Caco-2 (cell line): ENCODE measurements at regions not wholly inside any gene's neighbourhood (a gene's known extent, or its start where the extent isn't known, plus 50 kb on each side); places are given as distances from the start of the nearest gene placed in this dataset.

Source experiments
- BruUV-seq: library from RNA; stranded (reverse); fragments of 400-500 nt; replicated peaks from 2 replicates; lab custom pipeline; 2021; lab: Mats Ljungman, UMichigan
- CTCF ChIA-PET: fragments of 300-600 bp; sonication (Branson Sonifier 250); formaldehyde crosslinking; loops from one replicate; lab custom pipeline; 2022; ENCODE audit warnings: antibody characterized with exemption; lab: Charles Lee
- POLR2A ChIA-PET: fragments of 300-600 bp; sonication (Branson Sonifier 250); formaldehyde crosslinking; loops from one replicate; lab custom pipeline; 2022; ENCODE audit warnings: antibody characterized with exemption; lab: Charles Lee
- DNase-seq, 2 experiments: peaks; one replicate each; pipeline versions ENCODE4 v3.0.0 to v3.0.0-alpha.2; 2020 to 2022
- H3K27me3 ChIP-seq: replicated peaks from 2 replicates; pipeline ENCODE4 v1.6.0; 2011; ENCODE audit warnings: low read length; ENCODE audit not compliant: control insufficient read depth, insufficient read depth
- H3K36me3 ChIP-seq: 2 replicates; pipeline ENCODE4 v1.5.1; 2011; ENCODE audit warnings: low read length; ENCODE audit not compliant: control insufficient read depth, insufficient read depth
- H3K4me1 ChIP-seq: fragments of 250-450 bp; sonication (Bioruptor Pico); 2 replicates; pipeline ENCODE4 v1.5.1; 2020; ENCODE audit warnings: mild to moderate bottlenecking
- H3K4me3 ChIP-seq: 2 replicates; pipeline ENCODE4 v1.5.1; 2011; ENCODE audit warnings: low read depth, mild to moderate bottlenecking, control low read depth, low read length
- H3K9me3 ChIP-seq: fragments of 250-450 bp; sonication (Bioruptor Pico); 2 replicates; pipeline ENCODE4 v1.5.1; 2020; ENCODE audit warnings: mild to moderate bottlenecking, moderate library complexity
- H3K27ac Mint-ChIP-seq: one replicate; pipeline ENCODE4 v1.8.0; 2022; ENCODE audit warnings: mixed read lengths; ENCODE audit not compliant: unreplicated experiment
- H3K27me3 Mint-ChIP-seq: one replicate; pipeline ENCODE4 v1.8.0; 2022; ENCODE audit warnings: mixed read lengths; ENCODE audit not compliant: insufficient read depth, unreplicated experiment
- H3K36me3 Mint-ChIP-seq: one replicate; pipeline ENCODE4 v1.8.0; 2022; ENCODE audit warnings: mild to moderate bottlenecking, mixed read lengths; ENCODE audit not compliant: insufficient read depth, unreplicated experiment
- H3K4me1 Mint-ChIP-seq: one replicate; pipeline ENCODE4 v1.8.0; 2022; ENCODE audit warnings: low read depth, mixed read lengths; ENCODE audit not compliant: unreplicated experiment
- H3K4me3 Mint-ChIP-seq: one replicate; pipeline ENCODE4 v1.8.0; 2022; ENCODE audit warnings: mild to moderate bottlenecking, moderate library complexity, mixed read lengths; ENCODE audit not compliant: unreplicated experiment
- H3K9me3 Mint-ChIP-seq: one replicate; pipeline ENCODE4 v1.8.0; 2022; ENCODE audit warnings: mixed read lengths; ENCODE audit not compliant: unreplicated experiment
- intact Hi-C: fragments of 100-400 bp; cut with micrococcal nuclease; formaldehyde crosslinking; loops from one replicate; pipeline ENCODE4 v1.10.0; 2022; ENCODE audit not compliant: unreplicated experiment
- TF ChIP-seq, protein P1 (sequence below), 2 experiments: fragments of 200-600 bp in 1 of 2; IDR thresholded peaks; 1 replicate in 1 of 2; 2 replicates in 1 of 2; pipeline versions ENCODE4 v1.5.1 to v1.8.0; 2011 to 2022; ENCODE audit warnings: antibody characterized with exemption in 1 of 2, control low read depth in 1 of 2, inconsistent platforms in 1 of 2, low read depth in 1 of 2, low read length in 1 of 2, mild to moderate bottlenecking in 1 of 2, moderate library complexity in 1 of 2; ENCODE audit not compliant: insufficient read depth in 1 of 2, severe bottlenecking in 1 of 2, unreplicated experiment in 1 of 2

DNA sequence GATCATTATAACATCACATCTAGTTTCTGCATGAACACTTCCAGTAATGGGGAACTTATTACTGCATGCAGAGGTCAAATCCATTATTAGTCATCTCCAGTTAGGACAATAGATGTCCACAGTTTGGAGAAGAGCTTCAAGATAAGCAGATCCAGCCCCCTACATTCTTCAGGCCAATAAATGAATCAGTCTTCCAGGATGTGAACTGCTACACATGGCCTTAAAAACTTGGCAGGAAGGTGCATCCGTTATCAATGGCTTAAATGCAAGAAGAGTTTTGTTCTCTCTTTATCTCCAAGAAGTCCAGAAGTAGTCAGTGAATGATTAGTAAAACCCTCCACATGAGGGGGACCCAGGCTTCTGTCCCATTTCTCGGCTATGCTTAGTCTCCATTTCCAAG lies 70.8 kb downstream of the DMRTA2 start:
- Mint-ChIP-seq H3K9me3 (no peaks in the 10 kb centered on the region), H3K4me1 (no peaks in the 10 kb centered on the region), H3K4me3 (no peak overlapping the region), H3K27me3 (peaks cover 19% of the 10 kb centered on the region), H3K27ac (no peak overlapping the region), H3K36me3 (no peaks in the 10 kb centered on the region)
- no TSS peak for BruUV-seq
- Histone ChIP-seq H3K4me3 (no peak overlapping the region), H3K9me3 (no peaks in the 10 kb centered on the region), H3K27me3 (no peaks in the 10 kb centered on the region), H3K4me1 (no peaks in the 10 kb centered on the region), H3K36me3 (no peaks in the 10 kb centered on the region)
- no peak for DNase-seq
- CTCF ChIA-PET = no interaction called here
- intact Hi-C loops = no loop called here
- POLR2A ChIA-PET = no interaction called here
- TF ChIP-seq, protein P1, sequence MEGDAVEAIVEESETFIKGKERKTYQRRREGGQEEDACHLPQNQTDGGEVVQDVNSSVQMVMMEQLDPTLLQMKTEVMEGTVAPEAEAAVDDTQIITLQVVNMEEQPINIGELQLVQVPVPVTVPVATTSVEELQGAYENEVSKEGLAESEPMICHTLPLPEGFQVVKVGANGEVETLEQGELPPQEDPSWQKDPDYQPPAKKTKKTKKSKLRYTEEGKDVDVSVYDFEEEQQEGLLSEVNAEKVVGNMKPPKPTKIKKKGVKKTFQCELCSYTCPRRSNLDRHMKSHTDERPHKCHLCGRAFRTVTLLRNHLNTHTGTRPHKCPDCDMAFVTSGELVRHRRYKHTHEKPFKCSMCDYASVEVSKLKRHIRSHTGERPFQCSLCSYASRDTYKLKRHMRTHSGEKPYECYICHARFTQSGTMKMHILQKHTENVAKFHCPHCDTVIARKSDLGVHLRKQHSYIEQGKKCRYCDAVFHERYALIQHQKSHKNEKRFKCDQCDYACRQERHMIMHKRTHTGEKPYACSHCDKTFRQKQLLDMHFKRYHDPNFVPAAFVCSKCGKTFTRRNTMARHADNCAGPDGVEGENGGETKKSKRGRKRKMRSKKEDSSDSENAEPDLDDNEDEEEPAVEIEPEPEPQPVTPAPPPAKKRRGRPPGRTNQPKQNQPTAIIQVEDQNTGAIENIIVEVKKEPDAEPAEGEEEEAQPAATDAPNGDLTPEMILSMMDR (IDR thresholded peaks at IDR 0.05; ENCODE audit: insufficient read depth in 1 of 2, low read depth in 1 of 2, low read length in 1 of 2, severe bottlenecking in 1 of 2, unreplicated experiment in 1 of 2) = no peak

DNA sequence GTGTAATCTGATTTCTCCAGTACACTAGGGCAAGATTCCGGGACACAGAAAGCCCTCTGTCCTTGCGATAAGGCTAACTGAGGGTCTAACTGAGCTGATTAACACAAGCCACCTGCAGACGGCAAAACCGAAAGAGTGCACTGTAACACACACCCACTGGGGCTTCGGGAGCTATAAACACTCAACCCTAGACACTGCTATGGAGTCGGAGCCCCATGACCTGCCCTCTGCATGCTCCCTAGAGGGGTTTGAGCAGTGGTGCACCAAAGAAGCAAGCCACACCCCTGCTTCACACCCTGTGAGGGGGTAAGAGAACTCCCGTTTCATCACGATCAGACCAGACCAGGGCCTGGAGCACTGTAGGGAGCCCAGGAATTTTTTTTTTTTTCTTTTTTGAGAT lies 72.4 kb downstream of the DMRTA2 start:
- Histone ChIP-seq H3K4me1 (no peaks in the 10 kb centered on the region), H3K4me3 (no peak overlapping the region), H3K27me3 (no peaks in the 10 kb centered on the region), H3K36me3 (no peaks in the 10 kb centered on the region), H3K9me3 (no peaks in the 10 kb centered on the region)
- CTCF ChIA-PET = no interaction called here
- no peak for DNase-seq
- BruUV-seq = no TSS peak
- intact Hi-C loops = no loop called here
- POLR2A ChIA-PET = no interaction called here
- no peaks in the 10 kb centered on the region for H3K9me3 Mint-ChIP-seq
- H3K4me1 Mint-ChIP-seq = no peaks in the 10 kb centered on the region
- TF ChIP-seq, protein P1 (IDR thresholded peaks at IDR 0.05; ENCODE audit: insufficient read depth in 1 of 2, low read depth in 1 of 2, low read length in 1 of 2, severe bottlenecking in 1 of 2, unreplicated experiment in 1 of 2) = no peak
- no peak overlapping the region for H3K27ac Mint-ChIP-seq
- no peaks in the 10 kb centered on the region for H3K36me3 Mint-ChIP-seq
- H3K27me3 Mint-ChIP-seq = peaks cover 19% of the 10 kb centered on the region
- no peak overlapping the region for H3K4me3 Mint-ChIP-seq

DNA sequence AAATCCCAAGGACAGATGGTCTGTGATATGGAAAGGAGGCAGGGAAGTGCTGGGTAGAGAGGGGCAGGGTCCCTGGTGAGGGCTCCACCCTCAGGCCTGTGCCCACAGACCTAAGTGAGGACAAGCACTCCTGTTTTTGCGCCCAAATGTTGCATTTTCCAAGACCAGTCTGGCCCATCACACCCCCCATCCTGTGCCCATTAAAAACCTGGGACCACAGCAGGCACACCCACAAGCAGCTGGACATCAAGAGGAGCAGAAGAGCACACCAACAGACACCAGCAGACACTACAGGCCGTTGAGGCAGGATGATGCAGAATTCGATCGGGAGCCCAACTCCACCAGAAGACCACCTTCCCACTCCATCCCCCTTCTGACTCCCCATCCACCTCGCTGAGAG lies 72.8 kb downstream of the DMRTA2 start:
- intact Hi-C loops = no loop called here
- TF ChIP-seq, protein P1 (IDR thresholded peaks at IDR 0.05; ENCODE audit: insufficient read depth in 1 of 2, low read depth in 1 of 2, low read length in 1 of 2, severe bottlenecking in 1 of 2, unreplicated experiment in 1 of 2) = no peak
- H3K9me3 Mint-ChIP-seq = no peaks in the 10 kb centered on the region
- CTCF ChIA-PET = no interaction called here
- POLR2A ChIA-PET = no interaction called here
- Histone ChIP-seq H3K4me3 (no peak overlapping the region), H3K9me3 (no peaks in the 10 kb centered on the region), H3K27me3 (no peaks in the 10 kb centered on the region), H3K4me1 (no peaks in the 10 kb centered on the region), H3K36me3 (no peaks in the 10 kb centered on the region)
- BruUV-seq = no TSS peak
- no peaks in the 10 kb centered on the region for H3K4me1 Mint-ChIP-seq
- no peak overlapping the region for H3K27ac Mint-ChIP-seq
- DNase-seq = no peak
- peaks cover 15% of the 10 kb centered on the region for H3K27me3 Mint-ChIP-seq
- H3K4me3 Mint-ChIP-seq = no peak overlapping the region
- no peaks in the 10 kb centered on the region for H3K36me3 Mint-ChIP-seq
